Esophagus muscularis mucosa (tissue), 3 donors: ENCODE measurements at regions not wholly inside any gene's neighbourhood (a gene's known extent, or its start where the extent isn't known, plus 50 kb on each side); places are given as distances from the start of the nearest gene placed in this dataset.

Source experiments
- POLR2A ChIP-seq: fragments of 450-650 bp; IDR thresholded peaks from one replicate; pipeline ENCODE4 v1.6.1; 2017; ENCODE audit warnings: antibody characterized with exemption, moderate library complexity, mild to moderate bottlenecking, low read depth
- TF ChIP-seq, protein P1 (sequence below), 3 experiments: fragments of 200-600 bp in 2 of 3; fragments of 450-650 bp in 1 of 3; sonication (generic) in 2 of 3; IDR thresholded peaks; one replicate each; pipeline ENCODE4 v1.5.1; 2017 to 2019; ENCODE audit warnings: antibody characterized with exemption in 3 of 3, mild to moderate bottlenecking in 2 of 3, moderate library complexity in 1 of 3

DNA sequence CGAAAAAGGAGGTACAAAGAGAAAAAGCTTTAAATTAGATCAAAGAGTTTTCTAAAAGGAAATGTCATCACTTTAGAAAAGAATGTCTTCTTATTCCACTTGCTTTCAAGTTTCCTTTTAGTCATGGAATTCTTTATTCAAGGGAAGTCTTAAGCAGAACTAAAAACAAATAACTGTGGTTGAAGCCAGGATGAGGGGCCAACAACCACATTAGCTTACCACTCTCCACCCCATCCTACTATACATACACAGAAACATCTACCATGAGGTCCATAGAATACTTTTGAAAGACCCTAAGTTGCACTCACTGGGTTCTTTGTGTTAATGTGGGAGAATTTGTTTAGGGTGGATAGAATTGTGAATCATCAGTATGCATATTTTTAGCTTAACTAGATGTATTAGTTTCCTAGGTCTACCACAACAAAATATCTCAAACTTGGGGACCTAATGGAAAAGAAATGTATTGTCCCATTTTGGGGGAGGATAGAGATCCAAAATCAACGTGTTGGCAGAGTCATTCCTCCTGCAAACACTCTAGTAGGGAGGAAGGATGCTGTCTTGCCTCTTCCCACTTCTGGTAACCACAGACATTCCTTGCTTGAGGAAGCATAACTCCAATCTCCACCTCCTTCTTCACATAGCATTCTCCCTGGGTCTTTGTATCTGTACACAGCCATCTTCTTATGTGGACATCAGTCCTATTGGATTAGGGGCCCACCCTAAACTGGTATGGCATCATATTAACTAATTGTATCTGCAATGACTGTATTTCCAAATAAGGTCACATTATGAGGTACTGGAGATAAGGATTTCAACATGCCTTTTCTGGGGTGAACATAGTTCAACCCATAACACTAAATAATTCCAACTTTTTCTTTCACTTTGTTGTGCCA, 239.4 kb downstream of the LURAP1L start:
- no peak for TF ChIP-seq POLR2A
- TF ChIP-seq, protein P1, sequence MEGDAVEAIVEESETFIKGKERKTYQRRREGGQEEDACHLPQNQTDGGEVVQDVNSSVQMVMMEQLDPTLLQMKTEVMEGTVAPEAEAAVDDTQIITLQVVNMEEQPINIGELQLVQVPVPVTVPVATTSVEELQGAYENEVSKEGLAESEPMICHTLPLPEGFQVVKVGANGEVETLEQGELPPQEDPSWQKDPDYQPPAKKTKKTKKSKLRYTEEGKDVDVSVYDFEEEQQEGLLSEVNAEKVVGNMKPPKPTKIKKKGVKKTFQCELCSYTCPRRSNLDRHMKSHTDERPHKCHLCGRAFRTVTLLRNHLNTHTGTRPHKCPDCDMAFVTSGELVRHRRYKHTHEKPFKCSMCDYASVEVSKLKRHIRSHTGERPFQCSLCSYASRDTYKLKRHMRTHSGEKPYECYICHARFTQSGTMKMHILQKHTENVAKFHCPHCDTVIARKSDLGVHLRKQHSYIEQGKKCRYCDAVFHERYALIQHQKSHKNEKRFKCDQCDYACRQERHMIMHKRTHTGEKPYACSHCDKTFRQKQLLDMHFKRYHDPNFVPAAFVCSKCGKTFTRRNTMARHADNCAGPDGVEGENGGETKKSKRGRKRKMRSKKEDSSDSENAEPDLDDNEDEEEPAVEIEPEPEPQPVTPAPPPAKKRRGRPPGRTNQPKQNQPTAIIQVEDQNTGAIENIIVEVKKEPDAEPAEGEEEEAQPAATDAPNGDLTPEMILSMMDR (IDR thresholded peaks at IDR 0.05) = no peak
